T-cell (primary cell): ENCODE measurements at regions not wholly inside any gene's neighbourhood (a gene's known extent, or its start where the extent isn't known, plus 50 kb on each side); places are given as distances from the start of the nearest gene placed in this dataset.

ENCODE experiments used
- ATAC-seq, 4 experiments: fragments of 200-7000 bp in 3 of 4; fragments of 150-1000 bp in 1 of 4; cut with Tn5 transposase; replicated peaks in 1 of 4; 1 replicate in 3 of 4; 2 replicates in 1 of 4; pipeline ENCODE4 v1.10.0; 2021; ENCODE audit warnings: moderate library complexity in 3 of 4, mild to moderate bottlenecking in 2 of 4, moderate number of reproducible peaks in 1 of 4
- CTCF ChIA-PET, 2 donors: fragments of 300-600 bp; sonication (Branson Sonifier 250); formaldehyde crosslinking; loops; one replicate each; lab custom pipeline; 2022; ENCODE audit warnings: antibody characterized with exemption in 2 of 2; lab: Charles Lee
- POLR2A ChIA-PET, 2 donors: fragments of 300-600 bp; sonication (Branson Sonifier 250); formaldehyde crosslinking; loops; one replicate each; lab custom pipeline; 2022; ENCODE audit warnings: antibody characterized with exemption in 2 of 2; lab: Charles Lee
- DNase-seq, 35 experiments: peaks; one replicate each; pipeline versions ENCODE4 v3.0.0 to v3.0.0-alpha.2; 2013 to 2023
- H3K27ac ChIP-seq: one replicate; pipeline ENCODE4 v1.5.1; 2013; ENCODE audit warnings: low read length
- H3K27me3 ChIP-seq, 2 experiments: replicated peaks in 1 of 2; 1 replicate in 1 of 2; 2 replicates in 1 of 2; pipeline versions ENCODE4 v1.6.1 to v1.7.0; 2013; ENCODE audit warnings: low read length in 1 of 2, mixed read lengths in 1 of 2; ENCODE audit not compliant: control insufficient read depth in 2 of 2, insufficient read depth in 2 of 2; ENCODE audit errors: extremely low read depth in 1 of 2
- H3K36me3 ChIP-seq, 2 donors: 1 replicate in 1 of 2; 2 replicates in 1 of 2; pipeline versions ENCODE4 v1.6.1 to v1.7.0; 2013; ENCODE audit warnings: low read length in 1 of 2; ENCODE audit not compliant: control insufficient read depth in 2 of 2, insufficient read depth in 1 of 2; ENCODE audit errors: extremely low read depth in 1 of 2
- H3K4me1 ChIP-seq, 2 experiments: 1 replicate in 1 of 2; 2 replicates in 1 of 2; pipeline versions ENCODE4 v1.6.1 to v1.7.0; 2013; ENCODE audit warnings: low read length in 2 of 2, mixed read lengths in 1 of 2; ENCODE audit not compliant: insufficient read depth in 2 of 2, control insufficient read depth in 1 of 2; ENCODE audit errors: extremely low read depth in 1 of 2
- H3K4me3 ChIP-seq, 2 donors: 1 replicate in 1 of 2; 2 replicates in 1 of 2; pipeline versions ENCODE4 v1.5.1 to v1.7.0; 2013; ENCODE audit warnings: mild to moderate bottlenecking in 2 of 2, low read length in 1 of 2, moderate library complexity in 1 of 2; ENCODE audit not compliant: control insufficient read depth in 1 of 2; ENCODE audit errors: extremely low read depth in 1 of 2
- H3K9me3 ChIP-seq: 2 replicates; pipeline ENCODE4 v1.7.0; 2013
- H3K27ac Mint-ChIP-seq, 2 donors: one replicate each; pipeline ENCODE4 v1.8.0; 2020 to 2021; ENCODE audit warnings: mild to moderate bottlenecking in 2 of 2, mixed read lengths in 2 of 2
- H3K27me3 Mint-ChIP-seq, 2 donors: one replicate each; pipeline ENCODE4 v1.8.0; 2021 to 2022; ENCODE audit warnings: mixed read lengths in 2 of 2
- H3K36me3 Mint-ChIP-seq: one replicate; pipeline ENCODE4 v1.8.0; 2021; ENCODE audit warnings: mixed read lengths
- H3K4me1 Mint-ChIP-seq, 3 donors: one replicate each; pipeline ENCODE4 v1.8.0; 2020 to 2022; ENCODE audit warnings: mixed read lengths in 3 of 3, mild to moderate bottlenecking in 1 of 3
- H3K4me3 Mint-ChIP-seq, 3 donors: one replicate each; pipeline ENCODE4 v1.8.0; 2020 to 2022; ENCODE audit warnings: mild to moderate bottlenecking in 3 of 3, mixed read lengths in 3 of 3, moderate library complexity in 3 of 3
- H3K9me3 Mint-ChIP-seq, 3 donors: one replicate each; pipeline ENCODE4 v1.8.0; 2020 to 2022; ENCODE audit warnings: mixed read lengths in 3 of 3
- WGBS: methylation state at CpG from one replicate; pipeline ENCODE4 v1.1.5; 2013; ENCODE audit warnings: missing lambda C conversion rate; ENCODE audit not compliant: insufficient coverage; 5-methylcytosine and 5-hydroxymethylcytosine counted together

DNA sequence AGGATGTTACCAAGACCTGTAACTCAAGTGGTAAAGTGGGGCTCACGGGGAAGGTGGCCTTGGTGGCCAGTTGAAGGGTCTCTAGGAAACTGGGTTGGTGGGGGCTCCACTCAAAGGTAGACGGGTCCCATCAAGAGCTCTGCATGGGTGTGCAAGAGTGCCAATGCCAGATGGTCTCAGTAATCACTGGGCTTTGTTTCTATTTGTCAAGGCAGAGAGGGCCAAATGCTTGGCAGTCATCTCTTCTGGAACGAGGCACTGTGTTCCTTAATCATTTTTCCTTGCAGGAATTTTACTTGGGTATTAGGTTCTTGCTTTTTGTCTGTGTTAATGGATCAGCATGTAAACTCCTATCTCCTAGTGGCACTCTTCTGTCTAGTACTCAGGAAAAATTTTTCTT lies 220.8 kb downstream of the DIRAS2 start:
- ATAC-seq (no peak), DNase-seq (no peak)
- no peaks in the 10 kb centered on the region for H3K4me1 Mint-ChIP-seq
- ChIA-PET CTCF (no interaction called here), POLR2A (no interaction called here)
- no peaks in the 10 kb centered on the region for H3K36me3 Mint-ChIP-seq
- WGBS = 68% methylated on average over 2 of the region's 3 CpGs
- H3K9me3 Mint-ChIP-seq = no peaks in the 10 kb centered on the region
- peaks cover 2 to 9% of the 10 kb centered on the region in 2 experiments for H3K27me3 ChIP-seq
- H3K9me3 ChIP-seq = no peaks in the 10 kb centered on the region
- no peaks in the 10 kb centered on the region for H3K4me1 ChIP-seq
- no peak overlapping the region for H3K4me3 Mint-ChIP-seq
- H3K27me3 Mint-ChIP-seq = peaks cover 7 to 10% of the 10 kb centered on the region in 2 donors
- H3K36me3 ChIP-seq = no peaks in the 10 kb centered on the region
- no peak overlapping the region for H3K27ac ChIP-seq
- H3K4me3 ChIP-seq = no peak overlapping the region
- H3K27ac Mint-ChIP-seq = no peak overlapping the region

DNA sequence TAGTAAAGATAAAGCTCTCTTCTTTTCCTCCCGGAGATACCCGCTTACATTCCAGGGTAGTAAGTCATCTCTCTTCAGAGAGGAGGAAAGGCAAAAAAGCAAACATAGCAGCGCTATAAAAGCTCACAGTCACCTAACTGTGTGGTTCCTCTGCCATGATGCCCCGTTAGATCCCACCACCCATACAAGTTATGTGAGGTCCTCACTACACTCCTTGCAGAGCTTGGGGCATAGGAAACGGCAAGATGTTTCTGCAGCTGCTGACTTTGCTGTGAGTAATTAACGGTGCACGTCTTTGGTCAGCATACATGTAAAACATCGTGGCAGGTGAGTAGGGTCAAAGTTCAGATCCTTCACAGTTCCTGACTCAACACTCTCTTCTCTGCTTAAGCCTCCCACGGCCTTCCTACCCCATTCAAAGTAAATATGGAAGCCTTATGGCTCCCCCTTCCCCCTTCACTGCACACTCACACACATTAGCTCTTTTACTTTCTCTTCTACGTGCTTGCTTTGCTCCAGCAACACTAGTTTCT lies 218.9 kb downstream of the DIRAS2 start:
- POLR2A ChIA-PET = no interaction called here
- Histone ChIP-seq H3K27me3 (peaks cover 2 to 5% of the 10 kb centered on the region in 2 experiments), H3K36me3 (no peaks in the 10 kb centered on the region), H3K4me3 (no peak overlapping the region), H3K27ac (no peak overlapping the region), H3K4me1 (no peaks in the 10 kb centered on the region), H3K9me3 (no peaks in the 10 kb centered on the region)
- CTCF ChIA-PET = no interaction called here
- H3K9me3 Mint-ChIP-seq = no peaks in the 10 kb centered on the region
- 77% methylated on average over 9 of the region's 10 CpGs for WGBS
- DNase-seq (no peak), ATAC-seq (no peak)
- no peak overlapping the region for H3K4me3 Mint-ChIP-seq
- no peaks in the 10 kb centered on the region for H3K36me3 Mint-ChIP-seq
- peaks cover 6 to 10% of the 10 kb centered on the region in 2 donors for H3K27me3 Mint-ChIP-seq
- H3K4me1 Mint-ChIP-seq = no peaks in the 10 kb centered on the region
- H3K27ac Mint-ChIP-seq = no peak overlapping the region

DNA sequence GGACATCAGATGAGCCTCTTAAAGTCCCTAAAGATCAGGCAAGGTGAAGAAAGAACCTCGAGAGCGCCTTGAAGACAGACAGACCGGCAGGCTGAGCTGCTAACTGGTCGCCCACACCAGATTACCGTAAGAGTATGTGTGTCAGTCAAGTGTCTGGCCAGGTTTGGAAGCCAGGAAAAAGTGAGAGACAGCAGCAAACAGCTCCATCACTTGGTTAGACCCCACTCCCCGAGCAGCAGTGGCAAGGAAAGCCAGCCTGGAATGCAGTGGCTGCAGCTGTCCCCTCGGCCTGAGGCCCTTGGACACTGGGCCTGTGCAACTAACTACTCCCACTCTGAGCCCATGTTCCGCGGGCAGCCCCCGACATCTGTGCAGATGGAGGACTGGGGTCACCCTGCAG lies 214.1 kb downstream of the DIRAS2 start:
- Histone ChIP-seq H3K4me3 (no peak overlapping the region), H3K4me1 (no peaks in the 10 kb centered on the region), H3K36me3 (no peaks in the 10 kb centered on the region), H3K27me3 (peaks cover 3 to 4% of the 10 kb centered on the region in 2 experiments), H3K27ac (no peak overlapping the region), H3K9me3 (no peaks in the 10 kb centered on the region)
- ATAC-seq (no peak), DNase-seq (no peak)
- no peaks in the 10 kb centered on the region for H3K9me3 Mint-ChIP-seq
- H3K36me3 Mint-ChIP-seq = no peaks in the 10 kb centered on the region
- 82% methylated on average over 10 of the region's 10 CpGs for WGBS
- H3K27me3 Mint-ChIP-seq = peaks cover 11 to 18% of the 10 kb centered on the region in 2 donors
- ChIA-PET CTCF (no interaction called here), POLR2A (no interaction called here)
- H3K4me1 Mint-ChIP-seq = no peaks in the 10 kb centered on the region
- H3K4me3 Mint-ChIP-seq = no peak overlapping the region
- no peak overlapping the region for H3K27ac Mint-ChIP-seq

DNA sequence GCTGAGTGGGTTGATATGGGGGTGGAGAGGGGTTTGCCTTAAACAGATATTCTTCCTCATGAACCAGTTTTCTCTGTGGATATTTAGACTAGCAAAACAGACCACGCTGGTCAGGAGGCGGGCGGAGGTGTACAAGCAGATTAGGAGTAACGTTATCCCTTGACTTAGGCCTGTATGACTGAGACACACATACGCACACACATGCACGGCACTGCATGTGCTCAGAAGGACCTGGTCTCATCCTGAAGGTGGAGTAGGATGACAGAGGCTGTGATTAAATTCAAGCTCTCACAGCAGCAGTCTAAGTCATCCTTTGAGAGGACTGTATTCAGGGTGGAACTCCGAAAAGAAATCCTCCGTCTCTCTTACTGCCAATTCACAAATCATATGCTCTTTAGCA lies 209.7 kb downstream of the DIRAS2 start:
- 89% methylated on average over 3 of the region's 8 CpGs for WGBS
- no peak overlapping the region for H3K4me3 Mint-ChIP-seq
- CTCF ChIA-PET = no interaction called here
- H3K27me3 ChIP-seq = peaks cover 5 to 6% of the 10 kb centered on the region in 2 experiments
- peaks cover 22 to 29% of the 10 kb centered on the region in 2 donors for H3K27me3 Mint-ChIP-seq
- no peaks in the 10 kb centered on the region for H3K9me3 ChIP-seq
- H3K27ac Mint-ChIP-seq = no peak overlapping the region
- no peaks in the 10 kb centered on the region for H3K9me3 Mint-ChIP-seq
- no peaks in the 10 kb centered on the region for H3K4me1 ChIP-seq
- no peaks in the 10 kb centered on the region for H3K36me3 Mint-ChIP-seq
- no peaks in the 10 kb centered on the region for H3K4me1 Mint-ChIP-seq
- ATAC-seq (no peak), DNase-seq (no peak)
- no peak overlapping the region for H3K27ac ChIP-seq
- H3K36me3 ChIP-seq = no peaks in the 10 kb centered on the region
- POLR2A ChIA-PET = no interaction called here
- H3K4me3 ChIP-seq = no peak overlapping the region

DNA sequence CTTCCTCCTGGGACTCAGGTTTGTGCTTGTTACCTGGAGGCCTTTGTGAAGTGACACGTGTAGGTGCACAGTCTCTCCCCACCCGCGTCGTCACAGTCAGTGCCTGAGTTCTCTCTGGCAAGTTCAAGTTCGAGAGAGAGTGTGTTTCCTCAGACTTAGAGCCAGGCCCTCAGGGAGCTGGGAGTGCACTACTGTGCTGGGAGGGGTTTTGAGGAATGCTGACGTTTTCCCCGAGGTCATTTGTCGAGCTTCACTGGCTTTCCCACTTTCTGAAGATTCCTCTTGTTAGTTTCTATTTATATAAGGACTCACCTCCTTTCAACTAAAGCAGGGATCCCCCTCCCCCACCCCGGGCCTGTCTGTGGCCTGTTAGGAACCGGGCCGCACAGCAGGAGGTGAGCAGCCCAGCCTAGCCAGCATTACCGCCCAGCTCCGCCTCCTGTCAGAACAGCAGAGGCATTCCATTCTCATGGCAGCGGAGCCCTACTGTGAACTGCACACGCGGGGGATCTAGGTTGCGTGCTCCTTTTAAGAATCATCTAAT lies 209.2 kb downstream of the DIRAS2 start:
- Histone ChIP-seq H3K27me3 (peaks cover 5 to 6% of the 10 kb centered on the region in 2 experiments), H3K9me3 (no peaks in the 10 kb centered on the region), H3K27ac (no peak overlapping the region), H3K4me3 (no peak overlapping the region), H3K4me1 (no peaks in the 10 kb centered on the region), H3K36me3 (no peaks in the 10 kb centered on the region)
- ChIA-PET CTCF (no interaction called here), POLR2A (no interaction called here)
- Mint-ChIP-seq H3K36me3 (no peaks in the 10 kb centered on the region), H3K9me3 (no peaks in the 10 kb centered on the region), H3K4me3 (no peak overlapping the region), H3K4me1 (no peaks in the 10 kb centered on the region), H3K27me3 (peaks cover 20 to 29% of the 10 kb centered on the region in 2 donors), H3K27ac (no peak overlapping the region)
- 58% methylated on average over 13 of the region's 17 CpGs for WGBS
- DNase-seq (no peak), ATAC-seq (no peak)

DNA sequence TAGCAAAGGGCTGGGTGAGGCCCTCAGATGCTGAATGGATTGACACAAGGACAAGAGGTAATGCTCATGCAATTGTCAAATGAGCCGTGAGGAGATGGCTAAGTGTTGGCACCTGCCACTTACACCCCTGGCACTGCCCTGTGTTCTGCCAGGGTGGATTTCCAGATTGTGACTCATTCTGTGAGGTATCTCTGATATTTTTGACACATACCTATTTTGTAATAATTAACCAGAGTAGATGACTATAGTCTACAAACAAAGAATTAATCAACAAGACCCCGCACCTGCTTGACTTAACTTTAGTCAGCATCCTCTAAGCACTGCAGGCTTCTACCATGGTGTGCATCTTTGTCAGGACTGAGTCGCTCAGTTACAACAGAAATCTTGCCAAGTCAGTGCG lies 200.8 kb downstream of the DIRAS2 start:
- H3K36me3 Mint-ChIP-seq = no peaks in the 10 kb centered on the region
- H3K9me3 Mint-ChIP-seq = peaks cover 0 to 10% (median 6%) of the 10 kb centered on the region in 3 donors
- ATAC-seq = no peak
- no peaks in the 10 kb centered on the region for H3K4me1 Mint-ChIP-seq
- ChIA-PET POLR2A (no interaction called here), CTCF (no interaction called here)
- H3K36me3 ChIP-seq = no peaks in the 10 kb centered on the region
- 100% methylated on average over 1 of the region's 4 CpGs for WGBS
- H3K27ac Mint-ChIP-seq = no peak overlapping the region
- no peaks in the 10 kb centered on the region for H3K4me1 ChIP-seq
- H3K27ac ChIP-seq = no peak overlapping the region
- H3K27me3 ChIP-seq = no peaks in the 10 kb centered on the region
- H3K27me3 Mint-ChIP-seq = peaks cover 17 to 38% of the 10 kb centered on the region in 2 donors
- H3K4me3 Mint-ChIP-seq = no peak overlapping the region
- no peak overlapping the region for H3K4me3 ChIP-seq
- DNase-seq = no peak
- H3K9me3 ChIP-seq = no peaks in the 10 kb centered on the region

DNA sequence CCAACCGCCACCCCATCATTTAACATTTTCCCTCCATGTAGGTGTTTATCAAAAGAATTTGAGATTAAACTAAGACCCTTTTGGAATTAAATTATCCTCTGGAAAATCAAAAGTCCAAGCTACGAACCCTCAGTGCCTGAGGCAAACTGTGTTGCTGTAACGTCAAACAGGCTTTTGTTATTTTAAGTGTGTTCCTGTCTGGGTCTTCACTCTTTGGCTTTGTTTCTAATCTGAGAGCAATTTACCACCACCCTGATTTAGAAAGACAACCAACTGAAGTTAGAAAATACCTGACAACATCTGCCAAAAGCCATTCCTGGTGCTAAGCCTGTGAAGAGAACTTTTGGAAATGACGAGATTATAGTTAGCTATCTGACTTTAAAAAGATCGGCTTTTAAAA lies 199.9 kb downstream of the DIRAS2 start:
- Histone ChIP-seq H3K4me3 (no peak overlapping the region), H3K27ac (no peak overlapping the region), H3K9me3 (no peaks in the 10 kb centered on the region), H3K27me3 (no peaks in the 10 kb centered on the region), H3K4me1 (no peaks in the 10 kb centered on the region), H3K36me3 (no peaks in the 10 kb centered on the region)
- 70% methylated on average over 2 of the region's 5 CpGs for WGBS
- ATAC-seq (no peak), DNase-seq (no peak)
- peaks cover 17 to 41% of the 10 kb centered on the region in 2 donors for H3K27me3 Mint-ChIP-seq
- no peaks in the 10 kb centered on the region for H3K36me3 Mint-ChIP-seq
- H3K27ac Mint-ChIP-seq = no peak overlapping the region
- no peaks in the 10 kb centered on the region for H3K4me1 Mint-ChIP-seq
- H3K9me3 Mint-ChIP-seq = peaks cover 0 to 10% (median 6%) of the 10 kb centered on the region in 3 donors
- ChIA-PET POLR2A (no interaction called here), CTCF (no interaction called here)
- no peak overlapping the region for H3K4me3 Mint-ChIP-seq
